GM12878 (cell line): ENCODE measurements at regions not wholly inside any gene's neighbourhood (a gene's known extent, or its start where the extent isn't known, plus 50 kb on each side); places are given as distances from the start of the nearest gene placed in this dataset.

Experiments used
- ATAC-seq: fragments of 200-7000 bp; cut with Tn5 transposase; 3 replicates; pipeline ENCODE4 v1.9.1; 2020; ENCODE audit warnings: mild to moderate bottlenecking, moderate library complexity
- BruUV-seq: library from RNA; stranded (reverse); fragments of 400-500 nt; replicated peaks from 2 replicates; lab custom pipeline; 2021; lab: Mats Ljungman, UMichigan
- CTCF ChIA-PET: fragments of 300-600 bp; sonication (Branson Sonifier 250); formaldehyde crosslinking; extraction: SDS; loops from one replicate; lab custom pipeline; 2021; ENCODE audit warnings: inconsistent platforms; lab: Yijun Ruan, JAX
- POLR2A ChIA-PET: fragments of 350-600 bp; formaldehyde crosslinking; extraction: SDS; loops from one replicate; lab custom pipeline; 2021; ENCODE audit warnings: inconsistent platforms; lab: Charles Lee
- RAD21 ChIA-PET: fragments of 300-600 bp; sonication (Branson Sonifier 250); formaldehyde crosslinking; loops from one replicate; lab custom pipeline; 2023; ENCODE audit warnings: antibody characterized with exemption; ENCODE audit not compliant: unreplicated experiment; lab: Charles Lee
- SMC1A ChIA-PET: fragments of 300-600 bp; sonication (Branson Sonifier 250); formaldehyde crosslinking; loops from one replicate; lab custom pipeline; 2023; ENCODE audit not compliant: unreplicated experiment, uncharacterized antibody; lab: Charles Lee
- DNase-seq: peaks from one replicate; pipeline ENCODE4 v3.0.0-alpha.2; 2011; ENCODE audit warnings: low read depth, low spot score
- FAIRE-seq: peaks from 3 replicates; lab custom pipeline; 2011; peaks lifted over from hg19 to GRCh38; lab: Jason Lieb, UNC
- H2AFZ ChIP-seq: 2 replicates; pipeline ENCODE4 v1.6.0; 2011; ENCODE audit warnings: low read depth, low read length, control low read depth; ENCODE audit not compliant: control insufficient read depth
- H3K27ac ChIP-seq: 2 replicates; pipeline ENCODE4 v1.5.1; 2011; ENCODE audit warnings: control low read depth; ENCODE audit not compliant: control insufficient read depth, insufficient read depth
- H3K27me3 ChIP-seq, 2 experiments: replicated peaks in 1 of 2; 2 replicates each; pipeline versions ENCODE4 v1.6.0 to v1.6.1; 2011; ENCODE audit warnings: low read length in 1 of 2; ENCODE audit not compliant: control insufficient read depth in 2 of 2, insufficient read depth in 2 of 2
- H3K36me3 ChIP-seq, 2 experiments: 2 replicates each; pipeline ENCODE4 v1.5.1; 2011; ENCODE audit warnings: low read length in 1 of 2; ENCODE audit not compliant: control insufficient read depth in 2 of 2, insufficient read depth in 2 of 2
- H3K4me1 ChIP-seq: 2 replicates; pipeline ENCODE4 v1.6.1; 2011; ENCODE audit warnings: mild to moderate bottlenecking, low read length, moderate library complexity, mixed read lengths; ENCODE audit not compliant: control insufficient read depth, insufficient read depth
- H3K4me2 ChIP-seq: 2 replicates; pipeline ENCODE4 v1.6.0; 2011; ENCODE audit warnings: control low read depth; ENCODE audit not compliant: control insufficient read depth, insufficient read depth
- H3K4me3 ChIP-seq: fragments of 200-600 bp; sonication (generic); 2 replicates; pipeline ENCODE4 v1.5.1; 2016
- H3K79me2 ChIP-seq: 2 replicates; pipeline ENCODE4 v1.6.0; 2011; ENCODE audit warnings: low read length; ENCODE audit not compliant: control insufficient read depth, insufficient read depth
- H3K9ac ChIP-seq: 2 replicates; pipeline ENCODE4 v1.8.0; 2011; ENCODE audit warnings: low read length, control low read depth, mixed read lengths; ENCODE audit not compliant: control insufficient read depth, insufficient read depth
- H3K9me3 ChIP-seq: replicated peaks from 3 replicates; pipeline ENCODE4 v1.5.1; 2011; ENCODE audit warnings: mild to moderate bottlenecking, low read length; ENCODE audit not compliant: control insufficient read depth, insufficient read depth
- H4K20me1 ChIP-seq: 2 replicates; pipeline ENCODE4 v1.6.0; 2011; ENCODE audit not compliant: control insufficient read depth, insufficient read depth
- ASH2L ChIP-seq: fragments of 300-600, 200-600 bp; sonication (generic); IDR thresholded peaks from 2 replicates; pipeline ENCODE4 v1.6.1; 2017; ENCODE audit warnings: low read depth, mild to moderate bottlenecking, borderline replicate concordance
- ATF2 ChIP-seq: IDR thresholded peaks from 2 replicates; pipeline ENCODE4 v1.6.1; 2012; ENCODE audit warnings: low read length, inconsistent platforms
- CHD4 ChIP-seq: fragments of 200-600 bp; sonication (generic); IDR thresholded peaks from 2 replicates; pipeline ENCODE4 v1.6.1; 2016; ENCODE audit warnings: mild to moderate bottlenecking
- CREM ChIP-seq: IDR thresholded peaks from 2 replicates; pipeline ENCODE4 v1.6.1; 2014; ENCODE audit warnings: antibody characterized with exemption, low read depth
- HDAC2 ChIP-seq: fragments of 200-600 bp; sonication (generic); IDR thresholded peaks from 2 replicates; pipeline ENCODE4 v1.6.1; 2017
- HSF1 ChIP-seq: fragments of 150-350 bp; IDR thresholded peaks from 2 replicates; pipeline ENCODE4 v1.6.1; 2014; ENCODE audit warnings: mild to moderate bottlenecking, low read depth, low read length
- MAX ChIP-seq: IDR thresholded peaks from 2 replicates; pipeline ENCODE4 v1.6.1; 2012; ENCODE audit warnings: low read depth, low read length, improper control_type of control experiment
- MTA3 ChIP-seq: IDR thresholded peaks from 2 replicates; pipeline ENCODE4 v1.6.1; 2012; ENCODE audit warnings: low read length, inconsistent platforms, borderline replicate concordance
- PAX8 ChIP-seq: fragments of 450-650 bp; IDR thresholded peaks from 2 replicates; pipeline ENCODE4 v1.6.1; 2017; ENCODE audit warnings: mild to moderate bottlenecking, moderate library complexity
- SIN3A ChIP-seq: IDR thresholded peaks from 2 replicates; pipeline ENCODE4 v1.6.1; 2012; ENCODE audit warnings: low read depth, low read length, improper control_type of control experiment
- TBL1XR1 ChIP-seq: IDR thresholded peaks from 2 replicates; pipeline ENCODE4 v1.6.1; 2012; ENCODE audit warnings: low read depth, low read length, improper control_type of control experiment
- TCF7 ChIP-seq: IDR thresholded peaks from 2 replicates; pipeline ENCODE4 v1.6.1; 2014; ENCODE audit warnings: antibody characterized with exemption, borderline replicate concordance
- ZNF592 ChIP-seq: fragments of 450-650 bp; IDR thresholded peaks from 2 replicates; pipeline ENCODE4 v1.6.1; 2017; ENCODE audit warnings: mild to moderate bottlenecking, moderate library complexity
- WGBS: methylation state at CpG from one replicate; pipeline ENCODE4 v1.1.6; 2016; ENCODE audit warnings: low lambda C conversion rate; ENCODE audit not compliant: insufficient replicate concordance, insufficient coverage; ENCODE audit errors: missing lambda C conversion rate; 5-methylcytosine and 5-hydroxymethylcytosine counted together
- in situ Hi-C: fragments of 300-500 bp; cut with MboI; formaldehyde crosslinking; loops from 9 replicates; pipeline ENCODE4 v1.14.3; 2018; ENCODE audit warnings: mixed read lengths
- intact Hi-C: fragments of 100-400 bp; cut with micrococcal nuclease; formaldehyde crosslinking; loops from one replicate; pipeline ENCODE4 v1.14.2; 2022; ENCODE audit not compliant: unreplicated experiment

- TF ChIP-seq ZNF592 = no peak
- TF ChIP-seq PAX8 = no peak
- TF ChIP-seq CHD4 = no peak
- no peak for TF ChIP-seq ASH2L
Measured at GRCh38 chr14:101500681-101501080, 60.6 kb upstream of the DIO3 start (continued).

- ATAC-seq (no peak), DNase-seq (no peak), FAIRE-seq (no peak)
- H3K4me2 ChIP-seq = no peak overlapping the region
- no TSS peak for BruUV-seq
- in situ Hi-C loops = no loop called here
- RAD21 ChIA-PET = no interaction called here
- H4K20me1 ChIP-seq = no peaks in the 10 kb centered on the region
- no peaks in the 10 kb centered on the region for H3K36me3 ChIP-seq
- POLR2A ChIA-PET = no interaction called here
- H3K9me3 ChIP-seq = no peaks in the 10 kb centered on the region
- no peak overlapping the region for H2AFZ ChIP-seq
- no peaks in the 10 kb centered on the region; a peak in 2 of 4 replicates for H3K27me3 ChIP-seq
- no peak overlapping the region for H3K27ac ChIP-seq
- H3K79me2 ChIP-seq = no peaks in the 10 kb centered on the region
- TF ChIP-seq HSF1 (no peak), HDAC2 (no peak), CREM (no peak), MTA3 (no peak), MAX (no peak), ATF2 (no peak), TBL1XR1 (no peak), SIN3A (no peak), TCF7 (no peak)
- H3K9ac ChIP-seq = no peak overlapping the region
- intact Hi-C loops = no loop called here
- 57% methylated on average over 18 of the region's 18 CpGs for WGBS
- SMC1A ChIA-PET = no interaction called here
- no peaks in the 10 kb centered on the region for H3K4me1 ChIP-seq
- no peak overlapping the region for H3K4me3 ChIP-seq
- CTCF ChIA-PET = no interaction called here
Measured at GRCh38 chr14:101501341-101501740, 60.0 kb upstream of the DIO3 start.
